ENCODE measurements at regions not wholly inside any gene's neighbourhood (a gene's known extent, or its start where the extent isn't known, plus 50 kb on each side); places are given as distances from the start of the nearest gene placed in this dataset.

DNA sequence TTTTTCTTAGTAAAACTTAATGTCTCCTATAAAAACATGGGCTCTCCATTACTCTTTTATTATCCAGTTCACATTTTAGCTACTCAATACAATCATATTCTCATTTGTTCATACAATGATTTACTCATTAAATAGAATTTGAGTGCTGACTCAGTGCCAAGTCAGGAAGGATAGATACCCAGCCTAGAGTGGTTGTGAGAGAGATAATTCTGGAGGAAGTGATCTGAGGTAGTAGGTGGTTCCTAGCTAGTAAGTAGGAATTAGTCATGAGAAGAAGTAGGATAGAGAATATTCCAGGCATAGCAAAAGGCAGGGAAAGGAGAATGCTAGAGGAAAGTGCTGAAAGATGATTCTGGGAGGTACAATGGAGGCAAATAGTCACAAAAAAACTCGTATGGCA lies 133.5 kb upstream of the MBL2 start:
- no peaks in the 10 kb centered on the region for H3K9me3 ChIP-seq
- intact Hi-C loops (cut with DNase I), result no loop called here
- H3K36me3 ChIP-seq, result no peaks in the 10 kb centered on the region
- H3K27me3 ChIP-seq, result no peaks in the 10 kb centered on the region
- H3K4me3 ChIP-seq, result no peak overlapping the region
- no peak overlapping the region for H3K27ac ChIP-seq
- TF ChIP-seq, protein P1, sequence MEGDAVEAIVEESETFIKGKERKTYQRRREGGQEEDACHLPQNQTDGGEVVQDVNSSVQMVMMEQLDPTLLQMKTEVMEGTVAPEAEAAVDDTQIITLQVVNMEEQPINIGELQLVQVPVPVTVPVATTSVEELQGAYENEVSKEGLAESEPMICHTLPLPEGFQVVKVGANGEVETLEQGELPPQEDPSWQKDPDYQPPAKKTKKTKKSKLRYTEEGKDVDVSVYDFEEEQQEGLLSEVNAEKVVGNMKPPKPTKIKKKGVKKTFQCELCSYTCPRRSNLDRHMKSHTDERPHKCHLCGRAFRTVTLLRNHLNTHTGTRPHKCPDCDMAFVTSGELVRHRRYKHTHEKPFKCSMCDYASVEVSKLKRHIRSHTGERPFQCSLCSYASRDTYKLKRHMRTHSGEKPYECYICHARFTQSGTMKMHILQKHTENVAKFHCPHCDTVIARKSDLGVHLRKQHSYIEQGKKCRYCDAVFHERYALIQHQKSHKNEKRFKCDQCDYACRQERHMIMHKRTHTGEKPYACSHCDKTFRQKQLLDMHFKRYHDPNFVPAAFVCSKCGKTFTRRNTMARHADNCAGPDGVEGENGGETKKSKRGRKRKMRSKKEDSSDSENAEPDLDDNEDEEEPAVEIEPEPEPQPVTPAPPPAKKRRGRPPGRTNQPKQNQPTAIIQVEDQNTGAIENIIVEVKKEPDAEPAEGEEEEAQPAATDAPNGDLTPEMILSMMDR (IDR thresholded peaks at IDR 0.05), result no peak
- TF ChIP-seq POLR2A (IDR thresholded peaks at IDR 0.05), result no peak
- H3K4me1 ChIP-seq, result no peaks in the 10 kb centered on the region
- no peak for DNase-seq
- 65 to 90% (median 79%) methylated on average over 1 of the region's 1 CpG for WGBS, 4 donors
- no peak for ATAC-seq

DNA sequence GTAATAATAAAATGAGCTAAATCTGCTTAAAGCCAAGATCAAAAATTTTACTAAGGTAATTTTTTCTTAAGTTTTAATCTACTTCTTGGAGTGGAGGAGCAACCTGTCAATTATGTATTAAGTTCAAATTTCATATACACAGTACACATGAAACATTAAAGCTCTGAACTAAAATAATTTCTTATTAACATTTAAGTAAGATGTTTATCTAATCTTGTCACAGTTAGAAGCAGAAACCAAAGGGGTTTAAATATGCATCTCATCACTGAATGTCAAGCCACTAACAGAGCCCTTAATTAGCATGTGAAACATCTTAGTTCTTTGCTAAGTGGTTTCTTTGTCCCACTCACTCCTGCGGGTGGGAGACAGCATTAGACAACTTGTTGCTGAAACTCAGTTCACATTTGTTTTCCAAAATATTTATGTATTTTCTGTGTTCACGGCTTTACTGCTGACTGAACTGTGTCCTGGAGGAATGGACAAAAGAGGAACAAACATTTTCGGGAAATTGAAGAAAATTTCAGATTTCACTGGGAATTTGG lies 130.9 kb upstream of the MBL2 start:
- Histone ChIP-seq H3K4me1 (no peaks in the 10 kb centered on the region), H3K36me3 (no peaks in the 10 kb centered on the region), H3K9me3 (no peaks in the 10 kb centered on the region), H3K4me3 (no peak overlapping the region), H3K27ac (no peak overlapping the region), H3K27me3 (no peaks in the 10 kb centered on the region)
- DNase-seq (no peak), ATAC-seq (no peak)
- 34 to 69% (median 61%) methylated on average over 3 of the region's 3 CpGs for WGBS, 4 donors
- TF ChIP-seq POLR2A (IDR thresholded peaks at IDR 0.05), result no peak
- TF ChIP-seq, protein P1 (IDR thresholded peaks at IDR 0.05), result no peak
- intact Hi-C loops (cut with DNase I), result no loop called here

DNA sequence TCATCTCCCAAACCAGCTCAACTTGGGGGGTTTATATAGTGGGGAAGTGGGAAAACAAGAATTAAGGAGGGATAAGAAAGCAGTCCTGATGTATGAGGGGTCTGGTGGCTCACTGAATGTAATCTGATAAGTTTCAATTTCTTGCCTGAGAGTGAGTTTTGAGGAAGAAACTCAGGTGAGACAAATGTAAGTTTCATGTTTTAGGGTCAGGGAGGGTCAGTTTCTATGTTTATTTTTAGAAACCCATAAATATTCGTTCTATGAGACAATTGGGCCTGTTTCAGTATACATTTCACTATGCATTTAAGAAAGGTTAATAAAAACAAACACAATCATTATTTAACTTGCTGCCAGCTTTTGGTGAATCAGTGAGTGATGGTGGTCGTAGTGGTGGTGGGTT lies 128.0 kb upstream of the MBL2 start:
- H3K27me3 ChIP-seq, result no peaks in the 10 kb centered on the region

DNA sequence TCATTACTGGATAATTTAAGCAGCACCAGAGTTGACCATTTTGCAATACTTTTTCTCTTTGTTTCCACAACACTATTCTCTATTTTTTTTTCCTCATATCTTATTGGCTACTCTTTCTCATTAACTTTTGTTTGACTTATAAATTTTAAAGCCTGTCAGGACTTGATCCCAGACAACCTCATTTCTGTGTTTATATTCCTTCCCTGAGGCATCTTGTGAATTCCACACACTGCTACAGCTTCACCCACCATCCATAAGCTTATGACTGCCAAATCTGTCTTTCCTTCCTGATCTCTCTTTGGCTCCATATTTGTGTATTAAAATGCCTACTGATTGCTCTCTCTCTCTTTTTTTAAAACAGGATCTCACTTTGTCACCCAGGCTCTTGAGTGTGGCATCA lies 124.6 kb upstream of the MBL2 start:
- no peak overlapping the region for H3K4me3 ChIP-seq
- no peaks in the 10 kb centered on the region for H3K9me3 ChIP-seq
- ATAC-seq (no peak), DNase-seq (no peak)
- H3K4me1 ChIP-seq, result no peaks in the 10 kb centered on the region
- no peak overlapping the region for H3K27ac ChIP-seq
- no peak for TF ChIP-seq POLR2A (IDR thresholded peaks at IDR 0.05)
- TF ChIP-seq, protein P1 (IDR thresholded peaks at IDR 0.05), result no peak
- H3K27me3 ChIP-seq, result no peaks in the 10 kb centered on the region
- H3K36me3 ChIP-seq, result no peaks in the 10 kb centered on the region
- intact Hi-C loops (cut with DNase I), result no loop called here

More for the DNA sequence above, 128.0 kb upstream of the MBL2 start:
- Histone ChIP-seq H3K27ac (no peak overlapping the region), H3K9me3 (no peaks in the 10 kb centered on the region), H3K36me3 (no peaks in the 10 kb centered on the region), H3K4me3 (no peak overlapping the region), H3K4me1 (no peaks in the 10 kb centered on the region)
- WGBS, 4 donors, result 50 to 61% (median 53%) methylated on average over 2 of the region's 2 CpGs
- intact Hi-C loops (cut with DNase I), result no loop called here
- TF ChIP-seq POLR2A (IDR thresholded peaks at IDR 0.05), result no peak
- TF ChIP-seq, protein P1 (IDR thresholded peaks at IDR 0.05), result no peak
- ATAC-seq (no peak), DNase-seq (no peak)

Measured in heart left ventricle (tissue), 16 donors.